PC-3 (cell line): ENCODE measurements at regions not wholly inside any gene's neighbourhood (a gene's known extent, or its start where the extent isn't known, plus 50 kb on each side); places are given as distances from the start of the nearest gene placed in this dataset.

Experiments used
- ATAC-seq: fragments of 200-7000 bp; cut with Tn5 transposase; 2 replicates; pipeline ENCODE4 v1.9.1; 2020; ENCODE audit warnings: mild to moderate bottlenecking, moderate library complexity
- BruUV-seq: library from RNA; stranded (reverse); fragments of 400-500 nt; replicated peaks from 2 replicates; lab custom pipeline; 2021; lab: Mats Ljungman, UMichigan
- CTCF ChIA-PET: fragments of 300-600 bp; sonication (Branson Sonifier 250); formaldehyde crosslinking; loops from one replicate; lab custom pipeline; 2022; ENCODE audit warnings: antibody characterized with exemption; lab: Charles Lee
- POLR2A ChIA-PET: fragments of 300-600 bp; sonication (Branson Sonifier 250); formaldehyde crosslinking; loops from one replicate; lab custom pipeline; 2022; ENCODE audit warnings: antibody characterized with exemption; ENCODE audit not compliant: unreplicated experiment; lab: Charles Lee
- DNase-seq: peaks from one replicate; pipeline ENCODE4 v3.0.0-alpha.2; 2015
- H2AFZ ChIP-seq: fragments of 300-600 bp; sonication (generic); 2 replicates; pipeline ENCODE4 v1.6.0; 2016; ENCODE audit warnings: antibody characterized with exemption, low read length
- H3F3A ChIP-seq: fragments of 300-600 bp; sonication (generic); one replicate; pipeline ENCODE4 v1.6.0; 2017; ENCODE audit warnings: antibody characterized with exemption, low read length, control low read depth, mild to moderate bottlenecking; ENCODE audit not compliant: unreplicated experiment
- H3K27ac ChIP-seq: fragments of 300-600 bp; sonication (generic); 2 replicates; pipeline ENCODE4 v1.5.1; 2016; ENCODE audit warnings: mild to moderate bottlenecking, low read length
- H3K27me3 ChIP-seq: fragments of 300-600 bp; sonication (generic); 2 replicates; pipeline ENCODE4 v1.6.1; 2016; ENCODE audit warnings: low read length, mixed read lengths
- H3K36me3 ChIP-seq: fragments of 300-600 bp; sonication (generic); 2 replicates; pipeline ENCODE4 v1.6.1; 2016; ENCODE audit warnings: low read depth, mixed run types, low read length, mixed read lengths
- H3K4me1 ChIP-seq: fragments of 300-600 bp; sonication (generic); 2 replicates; pipeline ENCODE4 v1.5.1; 2016; ENCODE audit warnings: low read length; ENCODE audit not compliant: insufficient read depth
- H3K4me2 ChIP-seq: fragments of 300-600 bp; sonication (generic); 2 replicates; pipeline ENCODE4 v1.6.0; 2016; ENCODE audit warnings: low read length
- H3K4me3 ChIP-seq: fragments of 300-600 bp; sonication (generic); 2 replicates; pipeline ENCODE4 v1.5.1; 2016; ENCODE audit warnings: mild to moderate bottlenecking, low read length, mixed read lengths
- H3K79me2 ChIP-seq: fragments of 300-600 bp; sonication (generic); 2 replicates; pipeline ENCODE4 v1.6.1; 2017; ENCODE audit warnings: low read length, mixed read lengths
- H3K9ac ChIP-seq: fragments of 300-600 bp; sonication (generic); 2 replicates; pipeline ENCODE4 v1.6.0; 2016; ENCODE audit warnings: mild to moderate bottlenecking, low read length
- H3K9me2 ChIP-seq: fragments of 300-600 bp; sonication (generic); replicated peaks from 2 replicates; pipeline ENCODE4 v1.6.1; 2016; ENCODE audit warnings: mixed run types, low read length, mixed read lengths
- H3K9me3 ChIP-seq: fragments of 300-600 bp; sonication (generic); 2 replicates; pipeline ENCODE4 v1.6.1; 2016; ENCODE audit warnings: low read length, mixed read lengths
- H4K20me1 ChIP-seq: fragments of 300-600 bp; sonication (generic); 2 replicates; pipeline ENCODE4 v1.6.1; 2016; ENCODE audit warnings: low read length, mixed read lengths
- EZH2 ChIP-seq: fragments of 300-600 bp; sonication (generic); IDR thresholded peaks from one replicate; pipeline ENCODE4 v1.6.1; 2017; ENCODE audit warnings: antibody characterized with exemption, mild to moderate bottlenecking, low read length; ENCODE audit not compliant: unreplicated experiment
- EZH2phosphoT487 ChIP-seq: fragments of 300-600 bp; sonication (generic); IDR thresholded peaks from 2 replicates; pipeline ENCODE4 v1.6.1; 2018; ENCODE audit warnings: mild to moderate bottlenecking, antibody characterized with exemption, low read length, borderline replicate concordance
- intact Hi-C: fragments of 100-400 bp; cut with micrococcal nuclease; formaldehyde crosslinking; loops from 2 replicates; pipeline ENCODE4 v1.9.0; 2023
- TF ChIP-seq, protein P1 (sequence below): fragments of 300-600 bp; sonication (generic); conservative IDR thresholded peaks from 2 replicates; pipeline ENCODE4 v1.5.1; 2017; ENCODE audit warnings: antibody characterized with exemption, low read depth, mild to moderate bottlenecking, low read length

DNA sequence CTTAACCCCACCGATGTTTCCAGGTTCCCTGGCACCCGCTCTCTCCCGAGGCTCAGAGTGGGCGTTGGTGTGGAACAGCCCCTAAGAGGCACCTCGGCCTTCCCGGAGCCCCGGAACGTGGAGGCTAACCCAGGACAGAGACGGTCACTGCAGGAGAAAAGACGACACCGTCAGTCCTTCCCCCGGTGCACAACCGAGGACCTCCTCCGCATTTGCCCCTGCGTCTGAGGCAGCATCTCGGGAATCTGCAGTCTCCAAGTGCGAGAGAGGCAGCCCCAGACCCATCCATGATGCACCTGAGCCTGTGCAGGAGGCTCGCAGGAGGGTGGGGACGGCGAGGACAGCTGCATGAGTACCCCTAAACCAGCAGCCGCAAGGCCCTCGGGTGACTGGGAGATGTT is 204.9 kb upstream of the SALL3 start:
- no peaks in the 10 kb centered on the region for H4K20me1 ChIP-seq
- intact Hi-C loops = no loop called here

DNA sequence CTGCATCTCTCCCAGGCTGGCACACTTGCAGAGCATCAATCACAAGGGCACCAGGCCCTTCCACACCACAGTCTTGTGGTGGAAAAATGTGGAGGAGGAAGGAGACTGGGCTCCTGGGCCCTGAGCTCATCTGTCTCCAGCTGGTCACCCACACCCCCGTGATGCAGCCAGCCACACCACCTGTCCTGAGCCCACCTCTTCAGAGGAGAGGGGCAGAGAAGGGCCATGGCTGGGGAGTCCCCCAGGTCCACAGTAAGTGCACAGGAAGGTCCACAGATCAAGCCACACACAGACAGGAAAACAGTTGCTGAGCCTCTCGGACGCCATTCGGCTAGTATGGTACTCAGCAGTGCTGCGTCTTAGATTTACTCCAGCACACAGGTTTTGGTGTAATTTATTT is 203.5 kb upstream of the SALL3 start:
- Histone ChIP-seq H4K20me1 (no peaks in the 10 kb centered on the region), H3K9me2 (no peaks in the 10 kb centered on the region), H3K9ac (no peak overlapping the region), H3F3A (no peaks in the 10 kb centered on the region), H3K4me3 (no peak overlapping the region), H2AFZ (no peak overlapping the region), H3K9me3 (no peaks in the 10 kb centered on the region), H3K4me1 (no peaks in the 10 kb centered on the region), H3K27me3 (peaks cover 77% of the 10 kb centered on the region), H3K4me2 (no peak overlapping the region), H3K36me3 (no peaks in the 10 kb centered on the region), H3K79me2 (no peaks in the 10 kb centered on the region), H3K27ac (no peak overlapping the region)
- ChIA-PET CTCF (no interaction called here), POLR2A (no interaction called here)
- no TSS peak for BruUV-seq
- DNase-seq (no peak), ATAC-seq (no peak)
- TF ChIP-seq EZH2phosphoT487 = no peak
- TF ChIP-seq, protein P1, sequence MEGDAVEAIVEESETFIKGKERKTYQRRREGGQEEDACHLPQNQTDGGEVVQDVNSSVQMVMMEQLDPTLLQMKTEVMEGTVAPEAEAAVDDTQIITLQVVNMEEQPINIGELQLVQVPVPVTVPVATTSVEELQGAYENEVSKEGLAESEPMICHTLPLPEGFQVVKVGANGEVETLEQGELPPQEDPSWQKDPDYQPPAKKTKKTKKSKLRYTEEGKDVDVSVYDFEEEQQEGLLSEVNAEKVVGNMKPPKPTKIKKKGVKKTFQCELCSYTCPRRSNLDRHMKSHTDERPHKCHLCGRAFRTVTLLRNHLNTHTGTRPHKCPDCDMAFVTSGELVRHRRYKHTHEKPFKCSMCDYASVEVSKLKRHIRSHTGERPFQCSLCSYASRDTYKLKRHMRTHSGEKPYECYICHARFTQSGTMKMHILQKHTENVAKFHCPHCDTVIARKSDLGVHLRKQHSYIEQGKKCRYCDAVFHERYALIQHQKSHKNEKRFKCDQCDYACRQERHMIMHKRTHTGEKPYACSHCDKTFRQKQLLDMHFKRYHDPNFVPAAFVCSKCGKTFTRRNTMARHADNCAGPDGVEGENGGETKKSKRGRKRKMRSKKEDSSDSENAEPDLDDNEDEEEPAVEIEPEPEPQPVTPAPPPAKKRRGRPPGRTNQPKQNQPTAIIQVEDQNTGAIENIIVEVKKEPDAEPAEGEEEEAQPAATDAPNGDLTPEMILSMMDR = no peak
- TF ChIP-seq EZH2 = no peak
- intact Hi-C loops = no loop called here

More for the DNA sequence above, 204.9 kb upstream of the SALL3 start:
- no peaks in the 10 kb centered on the region for H3K36me3 ChIP-seq
- no TSS peak for BruUV-seq
- no peaks in the 10 kb centered on the region for H3K9me2 ChIP-seq
- TF ChIP-seq EZH2 = no peak
- TF ChIP-seq EZH2phosphoT487 = no peak
- TF ChIP-seq, protein P1 = no peak
- H3K27me3 ChIP-seq = peaks cover 76% of the 10 kb centered on the region
- H3K9ac ChIP-seq = no peak overlapping the region
- no peaks in the 10 kb centered on the region for H3K9me3 ChIP-seq
- DNase-seq = no peak
- ChIA-PET POLR2A (no interaction called here), CTCF (no interaction called here)
- ATAC-seq = no peak
- no peaks in the 10 kb centered on the region for H3F3A ChIP-seq
- no peak overlapping the region for H3K27ac ChIP-seq
- H3K4me1 ChIP-seq = no peaks in the 10 kb centered on the region
- H3K4me3 ChIP-seq = no peak overlapping the region
- no peaks in the 10 kb centered on the region for H3K79me2 ChIP-seq
- no peak overlapping the region for H3K4me2 ChIP-seq
- H2AFZ ChIP-seq = no peak overlapping the region

DNA sequence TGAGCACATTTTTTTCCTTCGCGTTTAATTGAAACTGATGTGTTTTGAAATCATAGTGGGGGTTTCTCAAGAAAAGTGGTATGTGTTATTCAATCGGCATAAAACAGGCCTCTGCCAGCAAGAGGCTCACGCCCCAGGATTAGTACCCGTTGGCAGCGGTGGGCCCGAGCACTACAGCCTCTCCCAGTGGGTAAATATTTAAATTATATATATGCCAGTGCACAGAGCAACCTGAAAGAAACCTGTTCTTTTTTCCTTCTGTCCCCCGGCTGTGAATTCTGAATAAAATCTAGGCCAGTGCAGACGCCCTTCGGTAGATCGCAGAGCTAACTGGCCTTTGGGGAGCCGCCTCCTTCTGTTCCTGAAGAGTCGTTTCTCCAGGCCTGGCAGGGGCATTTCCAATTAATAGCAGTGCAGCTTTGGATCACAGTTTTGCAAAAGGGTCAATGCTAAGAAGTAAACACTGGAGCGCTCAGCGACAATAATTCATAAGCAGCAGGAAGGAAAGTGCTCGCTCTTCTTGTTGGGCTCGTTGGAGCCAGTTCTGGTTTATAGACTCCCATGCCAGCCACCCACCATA is 202.8 kb upstream of the SALL3 start:
- Histone ChIP-seq H3F3A (no peaks in the 10 kb centered on the region), H3K9me3 (no peaks in the 10 kb centered on the region), H3K4me1 (no peaks in the 10 kb centered on the region), H3K9ac (no peak overlapping the region), H3K27me3 (peaks cover 74% of the 10 kb centered on the region), H3K4me3 (no peak overlapping the region), H3K36me3 (no peaks in the 10 kb centered on the region), H3K27ac (no peak overlapping the region), H4K20me1 (no peaks in the 10 kb centered on the region), H3K79me2 (no peaks in the 10 kb centered on the region), H2AFZ (no peak overlapping the region), H3K9me2 (no peaks in the 10 kb centered on the region), H3K4me2 (no peak overlapping the region)
- CTCF ChIA-PET = no interaction called here
- DNase-seq (no peak), ATAC-seq (no peak)
- BruUV-seq = no TSS peak
- TF ChIP-seq, protein P1 = no peak
- TF ChIP-seq EZH2 = no peak
- TF ChIP-seq EZH2phosphoT487 = no peak
- intact Hi-C loops = no loop called here
- POLR2A ChIA-PET = no interaction called here
